AG10803 (cell line): ENCODE measurements at regions not wholly inside any gene's neighbourhood (a gene's known extent, or its start where the extent isn't known, plus 50 kb on each side); places are given as distances from the start of the nearest gene placed in this dataset.
A peak's percentile ranks its signal among the peaks of the same experiment; 100 is the strongest.

ENCODE experiments used
- DNase-seq: peaks from one replicate; pipeline ENCODE4 v3.0.0; 2010; ENCODE audit warnings: low read depth
- H3K4me3 ChIP-seq: 2 replicates; pipeline ENCODE4 v1.5.1; 2011; ENCODE audit warnings: mild to moderate bottlenecking, low read length, control low read depth
- TF ChIP-seq, protein P1 (sequence below): conservative IDR thresholded peaks from 2 replicates; pipeline ENCODE4 v1.5.1; 2011; ENCODE audit warnings: mild to moderate bottlenecking, low read length, control low read depth, inconsistent platforms

DNA sequence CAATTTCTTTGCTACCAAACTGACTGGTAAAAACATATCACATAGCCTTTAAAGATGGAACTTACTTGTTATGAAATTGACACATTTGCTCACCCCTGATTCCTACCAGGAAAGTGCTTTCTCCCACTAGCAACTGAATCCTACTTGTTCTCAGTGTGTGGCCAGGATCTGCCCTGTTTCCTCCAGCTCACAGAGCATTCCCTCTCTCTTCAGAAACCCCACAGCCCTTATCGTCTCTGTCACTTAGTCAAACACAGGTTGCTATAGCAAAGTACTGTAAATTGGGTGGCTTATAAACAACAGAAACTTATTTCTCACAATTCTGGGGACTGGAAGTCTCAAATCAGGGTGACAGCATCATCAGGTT is 265.2 kb upstream of the BOD1L1 start:
- DNase-seq: no peak
- TF ChIP-seq, protein P1, sequence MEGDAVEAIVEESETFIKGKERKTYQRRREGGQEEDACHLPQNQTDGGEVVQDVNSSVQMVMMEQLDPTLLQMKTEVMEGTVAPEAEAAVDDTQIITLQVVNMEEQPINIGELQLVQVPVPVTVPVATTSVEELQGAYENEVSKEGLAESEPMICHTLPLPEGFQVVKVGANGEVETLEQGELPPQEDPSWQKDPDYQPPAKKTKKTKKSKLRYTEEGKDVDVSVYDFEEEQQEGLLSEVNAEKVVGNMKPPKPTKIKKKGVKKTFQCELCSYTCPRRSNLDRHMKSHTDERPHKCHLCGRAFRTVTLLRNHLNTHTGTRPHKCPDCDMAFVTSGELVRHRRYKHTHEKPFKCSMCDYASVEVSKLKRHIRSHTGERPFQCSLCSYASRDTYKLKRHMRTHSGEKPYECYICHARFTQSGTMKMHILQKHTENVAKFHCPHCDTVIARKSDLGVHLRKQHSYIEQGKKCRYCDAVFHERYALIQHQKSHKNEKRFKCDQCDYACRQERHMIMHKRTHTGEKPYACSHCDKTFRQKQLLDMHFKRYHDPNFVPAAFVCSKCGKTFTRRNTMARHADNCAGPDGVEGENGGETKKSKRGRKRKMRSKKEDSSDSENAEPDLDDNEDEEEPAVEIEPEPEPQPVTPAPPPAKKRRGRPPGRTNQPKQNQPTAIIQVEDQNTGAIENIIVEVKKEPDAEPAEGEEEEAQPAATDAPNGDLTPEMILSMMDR: no peak
- H3K4me3 ChIP-seq: peak overlapping the region; percentile 2; the same call in 1 of the 2 replicates

DNA sequence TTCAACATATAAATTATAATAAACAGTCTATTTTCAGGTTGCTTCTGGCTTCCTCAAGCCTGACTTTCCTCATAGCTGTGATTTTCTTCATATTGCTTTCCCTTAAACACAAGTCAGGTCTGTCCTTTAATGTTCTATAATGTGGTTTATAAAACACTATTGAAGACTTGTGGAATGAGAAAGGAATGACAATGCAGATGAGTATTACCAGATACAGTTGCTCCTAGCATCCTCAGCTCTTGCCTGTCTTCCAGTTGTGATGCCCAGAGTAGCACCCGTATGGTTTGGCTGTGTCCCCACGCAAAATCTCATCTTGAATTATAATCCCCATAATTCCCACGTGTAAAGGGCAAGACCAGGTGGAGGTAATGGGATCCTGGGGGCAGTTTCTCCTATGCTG is 265.7 kb upstream of the BOD1L1 start:
- TF ChIP-seq, protein P1: no peak
- peak; percentile 47 for DNase-seq
- no peak overlapping the region for H3K4me3 ChIP-seq

DNA sequence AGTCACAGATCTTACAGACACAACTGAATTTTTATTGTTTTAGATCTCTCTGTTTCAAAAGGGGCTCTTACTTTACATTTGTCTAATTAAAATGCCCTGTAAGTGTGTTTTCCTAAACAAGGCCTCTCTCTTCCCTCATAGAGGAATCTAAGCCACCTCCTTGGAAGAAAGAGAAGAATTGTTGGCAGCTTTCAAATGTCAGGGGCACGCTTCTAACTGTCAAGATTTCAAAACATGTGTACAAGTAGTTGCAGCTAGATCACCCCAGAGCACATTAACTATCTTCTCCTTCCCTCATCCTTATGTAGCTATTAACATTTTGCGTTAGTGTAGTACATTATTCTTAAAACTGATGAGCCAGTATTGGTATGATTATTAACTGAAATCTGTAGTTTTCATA is 266.5 kb upstream of the BOD1L1 start:
- TF ChIP-seq, protein P1: no peak
- H3K4me3 ChIP-seq: no peak overlapping the region
- no peak for DNase-seq

DNA sequence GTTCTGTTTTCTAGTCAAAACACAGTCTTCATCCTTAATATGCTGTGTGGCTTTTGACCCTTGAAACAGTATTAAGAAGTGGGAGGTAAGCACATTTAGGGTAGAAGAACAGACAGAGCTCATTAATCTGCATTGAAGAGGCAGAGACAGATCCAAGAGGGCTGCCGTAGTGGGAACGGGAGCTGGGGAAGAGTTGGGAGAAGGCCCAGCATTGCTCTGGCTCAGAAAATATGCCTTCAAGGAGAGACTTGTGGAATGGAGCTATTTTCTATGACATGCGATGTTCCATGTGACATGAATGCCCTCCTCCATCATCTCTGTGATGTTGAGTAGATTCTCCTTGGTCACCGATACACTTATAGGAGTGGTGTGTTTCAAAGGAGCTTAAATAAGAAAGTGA is 273.3 kb upstream of the BOD1L1 start:
- no peak overlapping the region for H3K4me3 ChIP-seq
- no peak for DNase-seq
- TF ChIP-seq, protein P1: no peak

DNA sequence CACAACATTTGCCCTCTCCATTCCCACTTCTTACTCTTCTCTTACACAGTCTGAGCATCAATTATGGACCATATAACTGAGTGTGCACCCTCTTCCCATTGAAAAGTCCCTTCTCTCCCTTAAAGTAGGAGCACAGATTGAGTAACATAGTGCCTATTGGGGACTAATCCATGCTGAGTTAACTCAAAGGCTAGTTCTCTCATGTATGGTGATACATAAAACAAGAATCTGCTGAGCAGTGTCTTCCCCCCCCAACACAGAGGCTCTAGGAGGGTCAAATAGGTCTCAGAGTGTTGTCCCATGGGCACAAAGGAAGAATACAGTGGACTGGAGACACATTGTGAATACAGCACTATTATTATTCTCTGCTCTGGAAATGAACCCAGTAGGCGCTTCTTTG is 274.6 kb upstream of the BOD1L1 start:
- no peak overlapping the region for H3K4me3 ChIP-seq
- DNase-seq: no peak
- TF ChIP-seq, protein P1: no peak

DNA sequence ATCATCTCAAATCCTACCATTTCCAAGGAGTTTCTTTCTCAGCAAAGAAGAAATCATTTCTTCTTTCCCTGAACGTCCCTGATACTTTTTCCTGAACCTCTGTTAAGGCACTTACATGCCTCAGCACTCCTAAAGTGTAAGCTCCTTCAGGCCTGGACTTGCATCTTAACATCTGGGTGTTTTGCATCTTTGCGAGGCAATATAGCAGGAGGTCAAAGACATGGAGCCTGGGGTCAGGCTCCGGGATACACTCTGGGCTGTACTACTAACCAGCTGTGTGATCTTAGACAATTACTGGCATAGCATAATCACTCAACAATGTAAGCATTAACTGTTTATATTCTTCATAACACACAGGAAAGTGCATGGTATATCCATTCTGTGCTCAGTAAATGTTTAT is 275.5 kb upstream of the BOD1L1 start:
- DNase-seq: no peak
- no peak overlapping the region for H3K4me3 ChIP-seq
- TF ChIP-seq, protein P1: no peak

DNA sequence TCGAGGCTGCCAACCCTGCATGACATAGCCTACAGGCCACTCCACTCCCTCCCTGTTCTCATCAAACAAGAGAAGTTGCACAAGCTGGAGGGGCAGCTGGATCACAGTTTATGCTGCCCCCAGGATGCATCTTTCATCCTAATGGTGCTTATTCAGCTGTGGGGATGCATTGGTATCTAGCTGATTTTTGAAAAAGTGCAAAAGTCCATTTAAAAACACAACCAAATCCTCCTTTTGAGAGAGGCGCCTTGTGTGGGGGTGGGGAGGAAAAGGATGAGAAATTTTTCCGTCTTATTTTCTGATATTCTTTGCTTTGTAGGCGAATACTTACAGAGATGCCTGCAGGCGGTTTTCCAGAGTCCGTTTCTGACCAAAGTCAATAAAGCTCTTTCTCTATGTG is 276.4 kb upstream of the BOD1L1 start:
- TF ChIP-seq, protein P1: no peak
- no peak for DNase-seq
- no peak overlapping the region for H3K4me3 ChIP-seq
